ENCODE measurements at regions not wholly inside any gene's neighbourhood (a gene's known extent, or its start where the extent isn't known, plus 50 kb on each side); places are given as distances from the start of the nearest gene placed in this dataset.

GRCh38 chr13:86591862-86592261, 792.6 kb upstream of the SLITRK6 start:
- TF ChIP-seq ZNF138 (CRISPR knock-in tag; conservative IDR thresholded peaks at IDR 0.05) (no peak), CTCF (IDR thresholded peaks at IDR 0.05) (no peak), NFE2L1 (CRISPR knock-in tag; IDR thresholded peaks at IDR 0.05) (no peak), ELF4 (CRISPR knock-in tag; IDR thresholded peaks at IDR 0.05; ENCODE audit: low read depth) (no peak), MLX (CRISPR knock-in tag; IDR thresholded peaks at IDR 0.05) (no peak), CREB1 (CRISPR knock-in tag; IDR thresholded peaks at IDR 0.05) (no peak), TEAD4 (CRISPR knock-in tag; IDR thresholded peaks at IDR 0.05) (no peak), ATF3 (CRISPR knock-in tag; conservative IDR thresholded peaks at IDR 0.05) (no peak), USF1 (CRISPR knock-in tag; IDR thresholded peaks at IDR 0.05) (no peak), ATF2 (CRISPR knock-in tag; IDR thresholded peaks at IDR 0.05; ENCODE audit: borderline replicate concordance, low read depth) (no peak), SP1 (CRISPR knock-in tag; conservative IDR thresholded peaks at IDR 0.05) (no peak)

All from WTC11 (cell line).